ENCODE measurements at regions not wholly inside any gene's neighbourhood (a gene's known extent, or its start where the extent isn't known, plus 50 kb on each side); places are given as distances from the start of the nearest gene placed in this dataset.

- DNase-seq (ENCODE audit: low read depth, low spot score) (no peak), FAIRE-seq (no peak)
- Histone ChIP-seq H3K4me2 (ENCODE audit: insufficient read depth, low read length) (no peak overlapping the region), H2AFZ (ENCODE audit: low read depth, low read length) (no peak overlapping the region), H4K20me1 (replicated peaks; ENCODE audit: control insufficient read depth, extremely low read depth, insufficient read depth, low read length) (no peaks in the 10 kb centered on the region), H3K79me2 (ENCODE audit: control insufficient read depth, insufficient read depth, low read length) (no peaks in the 10 kb centered on the region), H3K4me1 (ENCODE audit: control insufficient read depth, extremely low read depth, insufficient read depth, low read length) (no peaks in the 10 kb centered on the region), H3K27ac (ENCODE audit: insufficient read depth, low read depth, low read length) (no peak overlapping the region), H3K4me3 (replicated peaks in 1 of 3; ENCODE audit: insufficient read depth in 1 of 3, low read depth in 1 of 3, low read length in 3 of 3) (no peak overlapping the region), H3K9me1 (replicated peaks; ENCODE audit: control insufficient read depth, extremely low read depth, insufficient read depth, low read length) (no peaks in the 10 kb centered on the region), H3K9ac (replicated peaks; ENCODE audit: extremely low read depth, insufficient read depth, low read length) (no peak overlapping the region), H3K36me3 (ENCODE audit: control insufficient read depth in 2 of 2, extremely low read depth in 1 of 2, insufficient read depth in 2 of 2, low read length in 2 of 2) (no peaks in the 10 kb centered on the region), H3K27me3 (ENCODE audit: control insufficient read depth in 2 of 2, insufficient read depth in 2 of 2, low read length in 2 of 2) (no peaks in the 10 kb centered on the region), H3K9me3 (replicated peaks; ENCODE audit: control insufficient read depth, insufficient read depth, low read length) (no peaks in the 10 kb centered on the region)
- ChIA-PET POLR2A (no interaction called here), CTCF (interaction anchor here (0.6 kb wide), 1 partner anchor 202 kb away, joined by 3 read pairs; no protein-coding TSS in a partner anchor)
- dilution Hi-C loops (cut with MboI; ENCODE audit: extremely low pct_ligation_motif_present, low sequenced_read_pairs) (no loop called here), intact Hi-C loops (cut with micrococcal nuclease) (no loop called here)
- BruUV-seq (replicated peaks), result no TSS peak
- no peak for TF ChIP-seq CTCF (IDR thresholded peaks at IDR 0.05; ENCODE audit: extremely low read depth in 1 of 2, insufficient read depth in 1 of 2, low read depth in 1 of 2, low read length in 2 of 2)
- no peak for TF ChIP-seq GATA2 (IDR thresholded peaks at IDR 0.05; ENCODE audit: insufficient read depth, insufficient read length, low read depth, low read length)
- no peak for TF ChIP-seq FOS (IDR thresholded peaks at IDR 0.05; ENCODE audit: borderline replicate concordance, insufficient read depth, low read length)
- TF ChIP-seq MAX (IDR thresholded peaks at IDR 0.05; ENCODE audit: insufficient read depth, insufficient read length), result no peak
- TF ChIP-seq POLR2AphosphoS5 (IDR thresholded peaks at IDR 0.05; ENCODE audit: insufficient read depth, low read depth, low read length), result no peak
- TF ChIP-seq JUN (IDR thresholded peaks at IDR 0.05; ENCODE audit: borderline replicate concordance, insufficient read depth, insufficient read length, low read depth), result no peak
- TF ChIP-seq POLR2A (IDR thresholded peaks at IDR 0.05; ENCODE audit: low read depth, low read length), result no peak
- TF ChIP-seq MYC (IDR thresholded peaks at IDR 0.05; ENCODE audit: low read depth, low read length), result no peak
- TF ChIP-seq EZH2 (IDR thresholded peaks at IDR 0.05; ENCODE audit: borderline replicate concordance, low read depth, low read length, severe bottlenecking), result no peak
Observed at GRCh38 chr14:88947646-88948598, 123.5 kb downstream of the TTC8 start.

Data from endothelial cell of umbilical vein (primary cell).